ENCODE measurements at regions not wholly inside any gene's neighbourhood (a gene's known extent, or its start where the extent isn't known, plus 50 kb on each side); places are given as distances from the start of the nearest gene placed in this dataset.

DNA sequence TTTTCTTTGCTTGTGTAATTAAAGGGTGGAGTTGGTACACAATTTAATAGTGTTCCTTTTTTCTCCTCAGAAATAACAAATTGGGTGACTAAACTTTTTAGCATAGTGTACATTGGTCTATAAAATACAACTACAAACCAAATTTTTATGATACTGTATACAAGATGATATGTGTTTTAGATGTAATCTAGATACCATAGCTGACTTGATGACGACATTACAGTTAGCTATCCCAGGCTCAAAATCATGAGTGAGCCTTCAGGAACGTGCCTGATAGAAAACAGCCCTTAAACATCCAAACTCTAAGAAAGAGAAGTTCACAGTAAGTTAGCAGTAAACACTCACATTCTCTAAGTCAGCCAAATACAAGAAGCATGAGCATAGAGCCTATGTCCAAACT is 99.0 kb upstream of the SSTR1 start:
- TF ChIP-seq SP1 (IDR thresholded peaks at IDR 0.05) (no peak), FOXA1 (IDR thresholded peaks at IDR 0.05) (no peak), BHLHE40 (IDR thresholded peaks at IDR 0.05; ENCODE audit: borderline replicate concordance) (no peak), HDGF (IDR thresholded peaks at IDR 0.05; ENCODE audit: borderline replicate concordance) (no peak), TARDBP (IDR thresholded peaks at IDR 0.05) (no peak)

Data from HEK293T (cell line).